ENCODE measurements at regions not wholly inside any gene's neighbourhood (a gene's known extent, or its start where the extent isn't known, plus 50 kb on each side); places are given as distances from the start of the nearest gene placed in this dataset.

DNA sequence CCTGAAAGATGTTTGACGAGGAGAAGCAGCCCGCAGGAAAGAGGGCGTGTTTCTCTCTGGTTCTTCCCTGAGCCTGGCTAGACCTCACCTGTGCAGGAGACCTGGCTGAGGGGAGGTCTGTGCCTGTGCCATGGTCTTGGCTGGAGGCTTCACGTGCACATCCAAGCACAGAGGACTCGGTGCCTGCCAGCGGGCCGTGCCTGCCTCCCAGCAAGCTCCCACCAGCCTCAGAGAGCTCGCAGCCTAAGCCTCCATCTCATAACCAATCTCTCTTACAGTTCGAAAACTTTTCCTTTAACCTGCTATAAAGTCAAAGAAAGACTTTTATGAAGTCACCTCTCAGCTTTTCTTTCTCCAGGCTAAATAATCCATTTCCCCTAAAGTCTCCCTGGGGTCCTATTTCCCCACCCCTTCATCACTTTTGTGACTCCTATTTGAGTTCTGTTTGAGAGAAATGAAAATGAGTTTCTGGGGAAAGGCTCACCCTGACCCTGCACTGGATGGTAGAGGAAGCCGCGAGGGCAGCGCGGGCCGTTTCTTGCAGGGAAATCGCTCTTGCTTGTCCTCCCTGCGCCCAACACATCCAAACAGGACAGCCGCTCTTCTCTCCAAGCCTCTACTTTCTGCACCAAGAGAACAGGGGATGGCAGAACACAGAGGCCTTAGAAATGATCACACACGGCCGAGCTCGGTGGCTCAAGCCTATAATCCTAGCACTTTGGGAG lies 521.0 kb downstream of the SOX11 start:
- no peak for DNase-seq

DNA sequence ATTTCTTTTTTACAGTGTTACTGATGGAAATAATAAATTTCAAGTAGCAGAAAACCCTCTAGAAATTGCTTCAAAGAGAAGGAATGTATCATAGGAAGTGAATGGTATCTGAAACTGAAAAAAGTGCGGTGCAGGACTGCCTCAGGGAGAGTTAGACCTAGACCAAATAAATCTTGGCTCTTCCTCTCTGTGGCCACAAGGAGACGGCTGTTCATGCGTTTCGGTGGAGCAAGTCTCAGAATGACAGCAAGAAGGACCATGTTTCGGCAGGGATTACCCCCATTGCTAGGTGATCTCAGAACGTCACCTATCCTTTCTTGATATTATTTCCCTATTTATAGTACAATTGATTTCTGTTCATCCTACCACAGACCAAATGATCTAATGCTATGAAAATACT lies 522.3 kb downstream of the SOX11 start:
- DNase-seq, result no peak

DNA sequence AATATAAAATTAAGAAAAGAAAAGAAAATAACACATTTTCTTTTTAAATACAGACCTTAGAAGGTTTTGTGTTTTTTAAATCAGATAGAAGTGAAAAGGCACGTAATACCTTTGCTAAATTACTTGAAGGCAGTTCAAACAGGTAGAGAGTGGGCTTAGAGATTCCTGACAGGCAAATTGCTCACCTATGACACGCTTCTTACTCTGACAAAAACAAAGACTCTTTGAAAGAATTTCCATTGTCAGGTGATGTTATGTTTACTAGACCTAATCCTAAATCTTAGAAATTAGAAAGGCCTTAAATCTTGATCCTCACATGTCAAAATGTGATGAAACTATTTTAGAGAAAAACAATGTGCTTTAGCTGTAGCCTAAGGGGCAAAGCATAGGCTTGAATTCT lies 522.9 kb downstream of the SOX11 start:
- DNase-seq, result no peak

DNA sequence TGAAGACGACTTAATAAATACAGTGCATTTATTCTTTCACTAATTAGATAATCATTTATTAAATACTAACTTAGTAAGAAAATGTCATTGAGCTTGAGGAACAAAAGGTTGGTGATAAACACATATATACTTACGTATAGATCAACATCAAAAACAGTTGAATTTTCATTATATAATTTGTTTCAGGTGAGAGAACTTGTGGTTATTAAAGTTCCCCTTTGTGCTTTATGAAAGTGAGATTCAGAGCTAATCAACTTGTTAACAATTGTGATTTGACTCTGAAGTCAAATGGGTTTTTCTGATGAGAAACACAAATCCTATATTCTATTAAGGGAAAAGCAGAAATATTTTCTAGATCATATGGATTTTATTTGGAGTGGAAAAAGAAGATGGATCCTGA lies 524.0 kb downstream of the SOX11 start:
- DNase-seq, result no peak

DNA sequence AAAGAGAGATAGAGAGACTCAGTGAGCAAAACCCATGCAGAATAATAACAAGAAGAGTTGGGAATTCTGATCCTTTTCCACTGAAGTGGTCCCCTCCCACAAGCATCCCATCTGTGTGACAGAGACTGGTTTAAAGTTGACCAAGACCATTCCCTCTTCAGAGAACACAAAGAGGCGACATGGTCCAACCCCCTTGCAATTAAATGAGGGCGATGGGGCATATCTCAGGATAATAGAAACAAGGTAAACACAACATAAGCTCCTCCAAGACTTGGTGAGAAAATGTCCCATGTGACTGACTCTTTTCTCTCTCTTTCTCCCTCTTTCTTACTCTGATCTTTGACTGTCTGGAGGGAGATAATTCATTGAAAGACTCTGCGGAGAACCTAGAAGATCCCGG lies 526.7 kb downstream of the SOX11 start:
- no peak for DNase-seq

DNA sequence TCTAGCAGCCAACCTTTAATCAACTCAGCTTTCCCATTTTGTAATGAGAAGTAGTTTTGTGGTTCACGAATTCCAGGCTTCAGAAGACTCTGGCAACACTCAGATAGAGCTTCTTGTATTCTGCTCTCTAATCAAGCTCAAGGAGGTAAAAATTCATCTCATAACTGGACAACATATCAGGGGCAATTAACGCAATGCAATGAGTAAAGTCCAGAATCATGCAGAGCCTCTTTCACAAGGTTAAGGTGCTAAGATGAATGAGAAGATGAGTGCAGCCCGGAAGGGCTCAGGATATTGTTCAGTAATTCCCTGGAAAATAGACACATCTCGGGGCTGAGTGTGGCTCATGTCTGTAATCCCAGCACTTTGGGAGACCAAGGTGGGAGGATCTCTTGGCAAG lies 527.7 kb downstream of the SOX11 start:
- no peak for DNase-seq

DNA sequence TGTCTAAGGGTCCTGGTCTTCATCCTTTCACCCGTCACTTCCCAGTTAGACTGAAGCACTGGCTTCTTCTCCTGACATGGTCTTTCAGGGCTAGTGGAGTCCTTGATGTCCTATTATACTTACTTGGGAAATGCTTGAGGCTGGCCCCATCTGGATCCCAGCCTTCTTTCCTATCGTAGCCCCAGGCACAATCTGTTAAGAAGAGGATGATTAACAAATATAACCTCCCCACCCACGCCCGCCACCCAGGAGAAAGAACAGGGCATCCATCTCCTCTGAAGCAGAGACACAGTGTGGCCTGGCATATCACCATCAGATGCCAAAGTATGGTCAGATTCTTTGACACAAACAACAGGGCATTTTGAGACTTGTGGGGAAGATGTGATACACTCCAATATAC lies 530.1 kb downstream of the SOX11 start:
- DNase-seq, result no peak

DNA sequence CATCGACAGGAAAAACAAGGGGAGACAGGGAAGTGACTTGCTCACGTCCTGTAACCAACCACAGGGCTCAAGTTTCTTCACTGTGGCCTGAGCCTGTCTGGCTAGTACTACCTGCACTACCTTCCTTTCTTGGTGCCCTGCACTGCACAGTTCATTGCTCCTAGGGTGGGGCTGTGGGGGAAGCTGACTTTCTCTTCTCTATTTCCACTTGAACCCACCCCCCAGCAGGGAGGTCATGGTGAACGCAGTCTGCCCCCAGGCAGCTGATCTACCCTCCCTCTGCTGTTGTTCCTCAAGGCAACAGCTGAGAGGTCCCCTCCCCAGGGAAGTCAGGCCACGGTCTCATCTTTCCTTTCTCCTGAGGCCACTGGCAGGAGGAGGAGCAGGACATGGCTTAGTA lies 532.1 kb downstream of the SOX11 start:
- DNase-seq, result no peak

DNA sequence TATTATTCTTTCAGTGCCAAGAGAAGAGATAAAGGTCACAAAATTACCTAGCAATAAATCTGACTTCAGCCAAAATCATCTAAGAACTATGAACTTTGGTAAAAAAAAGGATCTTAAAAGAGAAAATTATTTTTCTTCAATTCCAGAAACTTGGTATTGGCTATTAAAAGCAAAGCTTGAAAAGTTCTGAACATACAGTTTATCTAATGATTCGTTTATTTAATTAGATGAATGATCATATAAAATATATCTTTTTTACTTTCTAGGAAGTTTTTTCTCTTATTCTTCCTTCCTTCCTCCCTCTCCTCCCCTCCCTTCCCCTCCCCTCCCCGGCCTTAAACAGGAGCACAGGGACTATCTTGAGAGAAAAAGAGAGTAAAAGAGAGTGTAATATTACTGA lies 536.1 kb downstream of the SOX11 start:
- no peak for DNase-seq

DNA sequence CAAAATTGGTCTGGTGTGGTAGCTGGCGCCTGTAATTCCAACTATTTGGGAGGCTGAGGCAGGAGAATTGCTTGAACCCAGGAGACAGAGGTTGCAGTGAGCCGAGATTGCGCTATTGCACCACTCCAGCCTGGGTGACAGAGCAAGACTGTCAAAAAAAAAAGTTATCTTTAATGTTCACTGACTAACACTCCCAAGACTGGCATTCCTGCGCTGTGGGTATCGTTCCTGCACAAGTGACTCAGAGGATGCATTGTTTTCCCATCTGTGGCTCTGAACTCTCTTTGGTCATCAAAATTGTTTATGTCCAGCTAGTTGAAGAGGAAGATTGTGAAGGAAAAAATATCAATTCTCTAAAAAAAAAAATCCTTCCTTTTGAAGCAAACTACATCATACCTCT lies 539.0 kb downstream of the SOX11 start:
- DNase-seq, result no peak

DNA sequence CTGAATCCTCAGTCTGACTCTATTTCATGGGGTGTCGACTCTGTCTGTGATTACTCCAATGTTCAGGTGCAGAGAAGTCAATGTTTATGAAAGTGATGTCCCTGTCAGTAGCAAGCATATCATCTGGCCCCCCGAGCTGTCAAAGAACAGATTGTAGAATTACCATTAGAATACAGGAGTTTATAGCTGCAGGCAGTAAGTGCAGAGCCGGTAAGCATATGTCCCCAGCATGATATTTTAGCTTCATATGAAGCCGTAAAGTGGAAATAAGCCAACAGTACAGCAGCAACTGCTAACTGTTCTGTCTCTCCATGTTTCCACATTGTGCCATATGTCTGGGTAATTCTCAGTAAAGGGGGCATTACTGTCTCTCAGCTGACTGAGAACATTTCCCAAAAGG lies 541.8 kb downstream of the SOX11 start:
- DNase-seq, result no peak

DNA sequence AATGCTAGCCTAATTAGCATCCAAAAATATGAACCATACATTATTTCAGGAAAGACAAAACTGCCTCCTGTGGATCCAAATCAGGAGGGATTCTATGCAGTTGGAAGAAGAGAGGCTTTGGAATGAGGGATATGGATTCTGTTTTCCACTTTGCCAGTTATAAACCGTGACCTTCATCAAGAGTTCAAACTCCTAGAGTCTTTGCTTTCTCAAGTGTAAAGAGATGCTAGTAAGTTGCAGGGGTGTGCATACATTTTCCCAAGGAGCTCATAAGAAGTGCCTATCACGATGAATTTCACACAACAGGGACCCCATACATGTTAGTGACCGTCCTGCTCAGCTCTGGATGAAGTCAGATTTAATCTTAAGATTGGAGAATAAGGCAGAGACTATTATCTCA lies 542.5 kb downstream of the SOX11 start:
- DNase-seq, result no peak

DNA sequence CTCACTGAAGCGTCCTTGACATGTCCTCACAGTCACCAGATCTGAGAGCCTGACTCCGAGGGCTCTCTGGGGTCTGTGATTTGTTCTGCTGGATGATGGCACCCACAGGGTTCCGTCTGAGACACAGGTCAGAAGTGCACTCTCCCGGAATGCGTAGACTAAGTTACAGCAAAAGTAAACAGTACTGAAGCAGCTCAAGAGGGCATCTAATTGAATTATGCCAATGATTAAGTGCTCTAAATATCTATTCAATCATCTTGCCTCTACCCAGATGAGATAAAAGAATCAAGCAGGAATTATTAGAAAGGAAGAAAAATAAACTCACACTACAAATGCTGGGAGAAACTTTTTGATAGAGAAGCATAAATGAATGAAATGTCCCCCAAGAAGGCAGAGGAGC lies 544.1 kb downstream of the SOX11 start:
- no peak for DNase-seq

DNA sequence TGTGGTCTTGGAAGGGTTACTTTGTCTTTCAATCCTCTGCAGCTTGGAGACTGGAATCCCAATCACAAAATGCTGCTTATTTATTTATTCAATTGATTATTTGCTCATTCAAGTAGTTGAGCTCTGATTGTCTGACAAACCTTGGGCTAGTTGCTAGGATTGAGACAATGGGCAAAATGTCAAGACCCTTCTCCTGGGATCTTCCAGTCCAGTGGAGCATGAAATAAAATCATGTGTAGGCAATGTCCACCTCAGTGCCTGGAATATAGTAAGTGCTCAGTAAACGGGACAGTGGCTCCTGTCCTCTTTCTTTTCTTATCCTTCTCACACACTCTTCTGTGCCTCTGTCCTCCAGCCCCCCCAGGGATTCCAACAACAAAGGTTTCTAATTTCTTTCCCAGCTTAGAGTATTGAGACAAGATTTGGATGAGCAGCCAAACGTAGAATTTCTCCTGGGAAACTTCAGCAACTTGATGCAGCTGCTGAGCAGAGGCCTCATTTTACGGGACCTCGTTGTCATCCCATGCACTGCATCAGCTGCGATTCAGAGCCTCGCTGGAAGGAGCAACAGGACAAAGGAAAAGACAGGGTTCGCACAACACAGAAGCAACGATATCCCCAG lies 545.0 kb downstream of the SOX11 start:
- DNase-seq, result no peak

DNA sequence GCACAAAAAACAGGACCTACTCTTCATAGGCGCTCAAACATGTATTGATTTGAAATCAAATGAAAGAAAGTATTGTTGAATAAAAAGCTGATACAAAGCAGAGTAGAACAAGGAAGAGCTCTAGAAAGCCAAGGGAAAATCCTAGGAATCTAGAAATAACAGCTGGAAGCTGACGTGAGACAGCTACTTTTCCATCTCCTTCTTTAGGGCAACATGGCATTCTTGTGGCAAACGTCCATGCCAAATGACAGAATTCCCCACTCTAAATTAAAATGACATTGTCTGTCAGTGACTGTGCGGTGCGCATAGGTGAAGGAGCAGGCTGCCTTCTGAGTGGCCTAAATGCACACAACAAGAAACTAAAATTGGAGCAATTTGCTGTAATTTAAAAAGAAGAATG lies 557.4 kb downstream of the SOX11 start:
- DNase-seq, result peak; percentile 81

DNA sequence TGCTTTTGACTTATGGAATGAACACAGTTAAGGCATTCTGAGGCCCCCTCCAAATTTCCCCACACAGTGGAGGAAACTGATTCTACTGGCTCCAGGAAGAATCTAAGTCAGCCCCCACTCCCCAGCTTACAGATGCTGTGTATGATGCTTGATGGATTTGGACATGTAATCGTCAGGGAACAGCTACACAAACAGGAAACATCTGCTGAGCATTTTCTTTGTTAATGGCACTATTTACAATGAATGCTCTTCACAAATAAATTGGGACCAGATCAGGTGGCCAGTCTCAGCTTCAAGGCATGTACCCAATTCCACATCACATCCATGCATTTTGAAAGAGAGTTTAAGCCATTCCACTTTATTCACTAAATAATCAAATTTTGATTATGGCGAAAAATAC lies 562.3 kb downstream of the SOX11 start:
- DNase-seq, result no peak

DNA sequence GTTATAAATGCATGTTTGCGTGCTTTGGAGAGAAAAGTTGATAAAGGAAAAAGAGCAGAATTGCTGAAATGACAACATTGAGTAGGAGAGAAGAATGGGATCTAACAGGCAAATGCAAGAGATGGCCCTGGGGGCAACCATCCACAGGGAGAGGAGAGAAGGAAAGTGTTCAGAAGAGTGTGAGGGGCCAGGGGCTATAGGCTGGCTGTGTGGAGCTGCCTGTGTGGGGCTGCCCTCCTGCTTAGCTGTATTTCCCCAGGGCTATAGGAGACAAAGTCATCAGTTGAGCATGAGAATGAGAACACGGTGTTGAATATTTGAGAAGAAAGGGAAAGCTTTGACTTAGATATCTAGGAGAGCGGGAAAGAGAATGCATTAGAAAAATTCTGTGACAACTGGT lies 572.0 kb downstream of the SOX11 start:
- DNase-seq, result no peak

DNA sequence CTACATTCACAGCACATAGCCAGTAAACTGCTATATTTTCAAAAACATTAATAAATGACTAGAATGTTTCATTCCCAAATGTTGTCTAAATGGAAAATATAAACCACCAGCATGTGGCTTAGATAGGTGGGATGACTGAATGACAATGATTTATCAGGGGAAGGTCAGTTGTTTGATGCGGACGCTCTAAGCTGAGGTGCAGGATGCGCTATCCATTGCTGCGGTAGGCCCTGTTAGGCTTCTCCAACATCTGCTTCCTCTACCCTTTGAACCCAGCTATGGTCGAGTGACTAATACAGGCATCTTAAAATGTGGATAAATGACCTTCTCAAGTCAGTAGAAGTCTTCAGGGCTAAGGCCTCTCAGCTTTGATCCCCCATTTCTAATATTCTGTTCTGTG lies 584.2 kb downstream of the CMPK2 start:
- DNase-seq, result no peak

DNA sequence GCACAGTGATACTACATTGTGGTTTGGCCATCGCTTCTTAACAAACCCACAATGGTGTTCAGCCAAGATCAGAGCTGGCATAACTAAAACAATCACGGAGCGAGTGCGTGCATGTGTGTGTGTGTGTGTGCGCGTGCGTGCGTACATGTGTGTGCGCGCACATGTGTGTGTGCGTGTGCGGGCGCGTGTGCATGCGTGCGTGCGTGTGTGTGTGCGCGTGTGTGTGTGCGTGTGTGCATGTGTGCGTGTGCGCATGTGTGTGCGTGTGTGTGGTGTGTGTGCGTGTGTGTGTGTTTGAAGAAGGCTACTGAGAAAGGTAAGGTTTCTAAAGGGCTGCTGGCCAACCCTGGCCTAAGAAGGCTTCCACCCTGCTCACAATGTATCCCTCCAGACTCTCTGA lies 582.4 kb downstream of the CMPK2 start:
- DNase-seq, result no peak

DNA sequence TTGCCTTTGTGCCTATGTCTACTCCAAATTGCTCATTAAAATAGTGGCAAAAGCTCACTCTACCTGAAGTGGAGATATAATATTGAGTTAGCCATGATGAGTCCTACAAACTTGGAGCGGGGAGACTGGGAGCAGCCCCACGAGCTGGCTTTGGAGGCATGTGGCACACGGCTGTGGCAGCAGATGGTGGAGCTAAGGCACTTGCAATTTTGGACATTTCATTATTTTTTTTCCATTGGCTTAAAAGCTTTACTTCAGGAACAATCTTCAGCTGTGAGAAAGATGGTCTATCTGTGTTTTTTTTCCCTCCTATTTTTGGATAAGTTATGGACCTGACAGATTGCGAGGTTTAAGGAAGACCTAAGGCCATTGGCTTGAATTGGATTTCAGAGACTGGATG lies 578.3 kb downstream of the CMPK2 start:
- DNase-seq, result no peak

DNA sequence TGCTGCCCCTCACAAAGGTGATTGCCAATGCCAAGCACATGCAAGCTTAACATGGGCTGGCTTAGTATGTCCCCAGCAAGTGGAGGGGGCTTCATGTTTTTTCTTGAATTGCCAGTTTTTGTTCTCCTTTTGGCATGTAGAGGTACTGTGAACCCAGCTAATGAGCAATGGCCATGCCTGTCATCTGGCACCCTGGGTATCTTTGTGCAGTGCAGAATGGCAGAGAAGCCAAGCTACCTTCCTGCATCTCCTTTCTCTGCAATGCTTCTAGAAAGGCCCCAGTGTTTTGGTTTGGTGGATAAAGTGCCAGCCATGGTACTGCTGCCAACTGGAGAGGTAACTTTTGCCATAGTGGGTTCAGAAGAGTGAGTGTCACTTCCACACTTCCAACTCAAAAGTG lies 576.9 kb downstream of the CMPK2 start:
- DNase-seq, result no peak

DNA sequence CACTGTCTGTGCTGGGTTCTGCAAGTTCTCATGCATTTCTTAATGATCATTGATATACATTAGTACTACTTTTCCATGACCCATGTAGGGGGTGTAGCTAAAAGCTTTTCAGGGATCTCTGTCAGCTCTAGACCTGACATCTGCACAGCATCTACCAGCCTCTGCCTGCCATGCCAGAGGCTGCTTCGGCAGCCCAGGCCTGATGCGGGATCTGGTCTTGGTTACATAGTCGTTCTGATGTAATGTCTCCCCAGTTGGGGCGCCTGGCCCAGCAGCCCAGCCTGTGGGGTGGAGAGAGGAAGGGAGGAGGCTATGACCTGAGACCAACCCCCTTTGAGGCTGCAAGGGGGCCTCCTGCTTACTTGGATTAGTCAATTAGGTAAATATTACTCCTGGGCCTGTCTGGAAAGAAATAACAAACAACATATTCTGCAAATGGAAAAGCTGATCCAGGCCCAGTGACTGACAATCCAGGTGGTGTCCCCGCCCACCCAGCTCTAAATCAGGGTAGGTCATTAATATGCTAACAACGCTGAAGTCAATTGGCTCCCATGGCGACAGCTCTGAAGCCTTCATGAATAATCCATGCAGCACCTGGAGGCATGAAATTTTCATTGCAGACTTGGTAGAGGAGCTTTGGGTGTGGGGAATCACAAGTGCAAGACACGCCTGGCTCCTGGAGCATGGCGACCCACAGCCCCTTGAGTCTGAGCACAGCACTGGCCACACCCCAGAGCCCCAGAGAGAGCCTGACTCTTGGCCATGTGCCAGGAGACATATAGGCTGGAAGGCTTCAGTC lies 575.3 kb downstream of the CMPK2 start:
- DNase-seq, result peak; percentile 3

DNA sequence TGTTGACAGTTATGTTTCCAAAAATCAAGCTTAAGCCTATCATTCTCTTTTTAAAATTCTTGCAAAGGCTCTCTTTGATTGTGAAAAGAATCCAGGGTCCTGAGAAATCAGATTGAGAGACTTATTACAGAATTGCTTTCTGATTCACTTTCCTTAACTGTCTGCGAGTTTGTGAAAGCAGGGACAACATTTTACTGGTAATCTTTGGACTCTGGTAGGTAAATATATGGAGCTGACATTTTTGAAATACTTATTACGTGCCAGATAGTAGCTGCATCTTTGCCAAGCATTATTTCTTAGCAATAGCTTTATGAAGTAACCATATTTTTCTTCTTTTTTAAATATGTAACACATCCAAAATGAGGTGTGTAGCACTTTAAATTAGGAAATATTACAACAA lies 570.9 kb downstream of the CMPK2 start:
- no peak for DNase-seq

DNA sequence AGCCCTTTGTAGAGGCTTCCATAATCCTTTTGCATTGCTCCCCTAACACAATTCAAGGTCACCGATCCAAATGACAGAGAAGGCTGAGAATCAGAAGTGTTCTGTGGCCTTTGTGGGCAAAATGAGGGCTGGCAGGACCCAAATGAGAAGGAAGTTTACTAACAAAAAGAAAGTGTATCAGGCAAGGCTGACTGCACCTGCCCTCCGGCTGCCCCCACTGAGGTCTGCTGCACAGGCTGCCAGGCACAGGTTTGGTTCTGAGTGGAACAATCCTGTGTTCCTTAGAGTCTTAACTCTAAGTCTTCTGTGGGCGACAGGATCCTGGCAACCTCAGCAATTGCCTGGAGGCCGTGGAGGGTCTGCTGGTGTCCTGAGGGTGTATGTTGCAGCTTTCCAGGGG lies 568.5 kb downstream of the CMPK2 start:
- no peak for DNase-seq
